ENCODE measurements at regions not wholly inside any gene's neighbourhood (a gene's known extent, or its start where the extent isn't known, plus 50 kb on each side); places are given as distances from the start of the nearest gene placed in this dataset.
"Not testable (repeated sequence)": the region's sequence is repeated elsewhere in the genome, so short reads cannot be mapped to it uniquely, and the experiment has no call there.

- no peak for DNase-seq
These were observed 137.6 kb upstream of the POGK start for GRCh38 chr1:166701603-166702100.

GRCh38 chr1:166703141-166703540, 136.1 kb upstream of the POGK start:
- no peak for DNase-seq

DNA sequence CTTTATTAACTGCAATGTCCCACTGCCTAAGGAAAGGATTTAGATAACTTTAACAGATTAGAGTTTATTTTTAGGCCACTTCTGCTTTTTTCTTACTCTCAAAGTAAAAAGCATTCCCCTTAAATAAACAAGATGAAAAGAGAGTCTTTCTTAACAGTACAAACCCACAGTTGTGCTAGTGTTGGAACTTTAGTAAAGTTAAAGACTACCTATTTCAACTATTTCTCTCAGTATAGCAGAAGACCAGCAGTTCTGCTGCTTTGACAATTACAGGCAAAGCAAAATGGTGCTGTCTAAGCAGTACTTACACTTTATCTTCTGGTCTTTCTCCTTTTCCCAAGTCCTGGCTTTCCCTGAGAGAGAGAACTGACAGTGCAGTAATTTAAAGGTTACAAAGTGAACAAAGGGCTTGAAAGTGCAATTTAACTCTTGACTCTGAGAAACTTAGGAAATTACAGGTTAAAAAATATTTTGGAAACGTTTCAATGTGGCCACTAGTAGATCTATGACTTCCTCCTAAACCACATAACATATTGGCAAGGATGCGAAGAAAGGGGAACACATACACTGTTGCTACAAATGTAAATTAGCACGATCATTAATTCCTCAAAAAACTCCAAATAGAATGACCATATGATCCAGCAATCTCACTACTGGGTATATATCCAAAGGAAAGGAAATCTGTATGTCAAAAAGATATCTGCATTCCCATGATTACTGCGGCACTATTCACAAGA, 135.4 kb upstream of the POGK start:
- DNase-seq, result no peak

GRCh38 chr1:166705376-166706289, 133.6 kb upstream of the POGK start:
- no peak for DNase-seq

DNA sequence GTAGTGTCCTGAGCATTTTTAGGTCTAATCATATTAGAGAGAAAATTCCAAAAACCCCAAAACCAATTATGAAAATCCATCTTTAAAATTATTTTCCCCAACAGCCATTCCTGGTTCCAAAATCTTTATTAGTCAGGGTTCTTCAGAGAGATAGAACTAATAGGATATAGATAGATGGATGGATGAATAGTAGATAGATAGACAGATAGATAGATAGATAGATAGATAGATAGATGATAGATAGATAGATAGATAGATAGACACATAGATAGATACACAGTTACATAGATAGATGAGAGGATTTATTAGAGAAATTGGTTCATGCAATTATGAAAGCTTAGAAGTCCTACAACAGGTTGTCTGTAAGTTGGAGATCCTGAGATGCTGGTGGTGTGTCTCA, 122.7 kb upstream of the POGK start:
- DNase-seq, result no peak

GRCh38 chr1:166721145-166721544, 118.1 kb upstream of the POGK start:
- DNase-seq, result no peak

DNA sequence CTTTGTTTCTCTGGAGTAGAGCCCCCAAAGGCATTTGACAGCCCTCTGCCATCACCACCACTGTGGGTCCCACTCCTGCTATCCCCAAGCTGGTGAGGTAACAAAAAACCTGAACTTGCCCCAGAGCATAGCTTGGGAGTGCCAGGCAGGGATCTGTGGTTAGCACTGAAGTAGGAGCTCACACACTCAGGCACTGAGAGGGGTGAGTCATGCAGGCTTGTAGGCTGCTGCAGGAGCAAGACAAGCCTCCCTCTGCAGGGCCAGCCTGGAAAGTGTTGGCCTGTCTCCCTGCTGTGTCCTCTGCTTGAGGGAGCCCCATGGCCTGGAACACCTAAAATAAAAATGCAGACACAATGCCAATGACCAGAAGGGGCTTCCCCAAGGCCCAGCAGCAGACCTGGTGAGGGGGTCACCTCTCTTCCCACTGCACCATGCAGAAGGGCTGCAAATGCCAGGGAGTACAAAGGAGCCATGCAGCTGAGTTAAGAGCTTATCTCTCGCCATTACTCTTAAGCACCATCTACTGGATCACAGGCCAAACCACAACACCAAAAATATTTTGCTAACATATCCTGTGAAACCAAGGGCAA, 108.9 kb upstream of the POGK start:
- DNase-seq, result no peak

DNA sequence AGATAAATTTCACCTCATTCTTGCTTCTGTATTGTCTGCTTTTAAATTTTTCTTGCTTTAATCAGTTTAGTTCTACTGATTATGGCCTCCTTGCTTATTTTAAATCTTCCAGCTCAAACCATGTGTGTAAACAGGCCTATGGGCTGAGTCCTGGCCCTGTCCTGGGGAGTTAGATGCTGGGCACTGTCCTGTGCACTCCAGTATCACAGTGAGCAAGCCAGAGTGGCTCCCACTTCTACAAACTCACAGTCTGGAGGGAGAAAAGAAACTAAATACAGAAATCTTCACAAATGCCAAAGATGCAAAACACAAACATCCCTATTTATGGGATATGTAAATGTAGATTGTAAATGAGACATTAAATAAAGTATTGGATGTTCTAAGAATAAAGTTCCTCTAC, 101.1 kb upstream of the POGK start:
- no peak for DNase-seq

DNA sequence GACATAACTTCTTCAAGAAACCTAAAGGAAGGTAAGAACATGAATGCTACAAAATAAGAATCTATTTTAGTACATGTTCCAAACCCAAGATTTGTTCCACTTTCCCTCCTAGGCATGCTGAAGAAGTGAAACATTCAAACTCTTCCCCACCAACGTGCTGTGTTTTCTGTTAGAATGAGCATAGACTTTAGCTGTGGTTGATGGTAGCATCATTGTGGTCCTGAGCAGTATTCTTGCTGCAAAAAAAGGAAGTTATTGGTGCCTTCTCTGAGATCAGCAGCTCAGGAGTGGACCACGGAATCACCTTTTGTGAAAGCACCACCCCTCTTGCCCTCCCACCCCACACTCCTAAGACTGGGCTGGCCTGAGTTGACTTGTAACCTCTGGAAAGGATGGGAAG, 100.4 kb upstream of the POGK start:
- DNase-seq, result no peak

- no peak for DNase-seq
These were observed 98.5 kb upstream of the POGK start for GRCh38 chr1:166740668-166741276.

- DNase-seq, result no peak
These were observed 76.0 kb upstream of the POGK start for GRCh38 chr1:166763318-166763717.

GRCh38 chr1:166766942-166767341, 72.3 kb upstream of the POGK start:
- no peak for DNase-seq

GRCh38 chr1:166784646-166785045, 54.6 kb upstream of the POGK start:
- DNase-seq, result not testable (repeated sequence)

DNA sequence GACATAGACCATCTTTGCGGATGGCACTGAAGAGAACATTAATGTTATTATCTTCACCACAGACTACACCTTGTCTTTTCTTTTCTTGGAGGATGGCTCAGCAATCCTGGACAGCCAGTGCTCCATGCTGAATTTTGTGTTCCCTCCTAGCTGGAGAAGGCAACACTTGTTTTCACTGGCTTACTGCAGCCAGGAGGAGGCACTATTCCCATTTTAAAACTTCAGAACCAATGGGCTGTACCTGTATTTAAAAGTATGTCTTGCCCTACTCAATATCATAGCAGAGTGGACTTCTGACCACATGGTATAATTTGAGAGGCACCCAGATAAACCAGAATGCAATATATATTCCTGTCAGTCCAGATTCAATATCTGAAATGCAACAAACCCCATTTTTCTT, 53.3 kb upstream of the POGK start:
- DNase-seq, result no peak

DNA sequence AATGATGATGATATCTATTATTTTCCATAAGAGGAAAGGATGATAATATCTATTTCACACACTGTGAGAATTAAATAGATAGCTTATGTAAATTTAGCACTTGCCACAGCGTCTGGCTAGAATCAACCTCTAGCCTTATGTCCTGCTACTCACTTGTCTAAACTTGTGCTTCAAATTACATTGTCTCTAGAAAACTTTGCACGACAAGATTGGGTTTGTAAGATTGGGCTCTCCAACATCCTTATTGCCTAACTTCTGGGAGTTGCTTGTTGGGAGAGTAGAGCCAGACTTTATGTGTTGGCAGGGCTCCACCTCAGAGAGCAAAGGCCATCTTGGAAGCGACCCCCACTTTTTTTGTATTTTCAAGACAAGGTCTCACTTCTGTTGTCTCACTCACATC, 50.0 kb upstream of the POGK start:
- no peak for DNase-seq
